ENCODE measurements at regions not wholly inside any gene's neighbourhood (a gene's known extent, or its start where the extent isn't known, plus 50 kb on each side); places are given as distances from the start of the nearest gene placed in this dataset.
"Not testable (repeated sequence)": the region's sequence is repeated elsewhere in the genome, so short reads cannot be mapped to it uniquely, and the experiment has no call there.

GRCh38 chr2:109677835-109678580 is 63.8 kb downstream of the SOWAHC start (continued):
- no peak for TF ChIP-seq RAD21 (IDR thresholded peaks at IDR 0.05; ENCODE audit: low read depth)
- TF ChIP-seq JUND (IDR thresholded peaks at IDR 0.05) = no peak
- no peak for TF ChIP-seq MAX (IDR thresholded peaks at IDR 0.05)
- no peak for TF ChIP-seq SIN3A (IDR thresholded peaks at IDR 0.05; ENCODE audit: low read depth)
- TF ChIP-seq CEBPB (IDR thresholded peaks at IDR 0.05; ENCODE audit: low read depth) = no peak

- RAD21 ChIA-PET (ENCODE audit: low non-redundant PET in 1 of 2, low total read pairs in 2 of 2, uncharacterized antibody in 2 of 2, unreplicated experiment in 2 of 2); H4K20me1 ChIP-seq (ENCODE audit: insufficient read depth); H2AFZ ChIP-seq (ENCODE audit: low read depth, low read length, poor library complexity, severe bottlenecking); CTCF ChIA-PET; H3K36me3 ChIP-seq (ENCODE audit: control insufficient read depth in 1 of 2, insufficient read depth in 2 of 2, low read length in 2 of 2); H3K4me1 ChIP-seq (ENCODE audit: control insufficient read depth in 1 of 2, insufficient read depth in 2 of 2, low read length in 2 of 2); H3K9me3 ChIP-seq (ENCODE audit: control insufficient read depth in 1 of 2, insufficient read depth in 1 of 2, low read depth in 1 of 2, low read length in 2 of 2); H3K9ac ChIP-seq (ENCODE audit: low read length); intact Hi-C loops (cut with micrococcal nuclease); H3K79me2 ChIP-seq (ENCODE audit: insufficient read depth, low read length); H3K9me2 ChIP-seq (ENCODE audit: insufficient read depth); H3K27me3 ChIP-seq (ENCODE audit: insufficient read depth, low read length); BruUV-seq (replicated peaks); POLR2A ChIA-PET; DNase-seq (ENCODE audit: low read depth, low spot score); H3K4me3 ChIP-seq (replicated peaks in 1 of 2; ENCODE audit: low read depth in 1 of 2, low read length in 2 of 2); H3K4me2 ChIP-seq (ENCODE audit: low read length); H3K27ac ChIP-seq (ENCODE audit: low read depth, low read length): not testable (repeated sequence)
- ATAC-seq = 0 out of 2 replicates have a peak, but pooled peaks have one; percentile 34
These were observed 64.6 kb downstream of the SOWAHC start for GRCh38 chr2:109678724-109679201.

GRCh38 chr2:109679225-109679624 is 65.1 kb downstream of the SOWAHC start:
- CTCF ChIA-PET = no interaction called here
- TF ChIP-seq POLR2A (IDR thresholded peaks at IDR 0.05; ENCODE audit: borderline replicate concordance, extremely low read depth, insufficient read depth, insufficient read length) (no peak), ZNF274 (IDR thresholded peaks at IDR 0.05; ENCODE audit: low read depth, low read length) (no peak), SRF (IDR thresholded peaks at IDR 0.05; ENCODE audit: low read depth) (no peak), YY1 (IDR thresholded peaks at IDR 0.05; ENCODE audit: extremely low read depth, insufficient replicate concordance, low read depth, low read length) (no peak), EGR1 (IDR thresholded peaks at IDR 0.05; ENCODE audit: low read depth) (no peak), CBX3 (IDR thresholded peaks at IDR 0.05; ENCODE audit: low read depth) (no peak), MAX (IDR thresholded peaks at IDR 0.05) (no peak), SIN3A (IDR thresholded peaks at IDR 0.05; ENCODE audit: low read depth) (no peak), TCF7L2 (IDR thresholded peaks at IDR 0.05; ENCODE audit: borderline replicate concordance, extremely low read depth, insufficient read depth, insufficient read length) (no peak), SP1 (IDR thresholded peaks at IDR 0.05; ENCODE audit: low read depth) (no peak), ZFX (IDR thresholded peaks at IDR 0.05) (no peak), EZH2phosphoT487 (IDR thresholded peaks at IDR 0.05; ENCODE audit: borderline replicate concordance) (no peak), EZH2 (IDR thresholded peaks at IDR 0.05) (no peak), CEBPB (IDR thresholded peaks at IDR 0.05; ENCODE audit: low read depth) (no peak), REST (IDR thresholded peaks at IDR 0.05; ENCODE audit: low read depth) (no peak)

More at GRCh38 chr2:109679225-109679624, 65.1 kb downstream of the SOWAHC start:
- H3K27me3 ChIP-seq (ENCODE audit: insufficient read depth, low read length) = no peaks in the 10 kb centered on the region
- H3K79me2 ChIP-seq (ENCODE audit: insufficient read depth, low read length) = no peaks in the 10 kb centered on the region
- POLR2A ChIA-PET = no interaction called here
- H2AFZ ChIP-seq (ENCODE audit: low read depth, low read length, poor library complexity, severe bottlenecking) = no peak overlapping the region
- DNase-seq (ENCODE audit: low read depth, low spot score) (no peak), ATAC-seq (no peak)
- BruUV-seq (replicated peaks) = no TSS peak
- no peaks in the 10 kb centered on the region for H3K36me3 ChIP-seq (ENCODE audit: control insufficient read depth in 1 of 2, insufficient read depth in 2 of 2, low read length in 2 of 2)
- H3K27ac ChIP-seq (ENCODE audit: low read depth, low read length) = no peak overlapping the region
- no peak overlapping the region for H3K9ac ChIP-seq (ENCODE audit: low read length)
- H4K20me1 ChIP-seq (ENCODE audit: insufficient read depth) = no peaks in the 10 kb centered on the region
- no peak overlapping the region for H3K4me3 ChIP-seq (replicated peaks in 1 of 2; ENCODE audit: low read depth in 1 of 2, low read length in 2 of 2)
- intact Hi-C loops (cut with micrococcal nuclease) = no loop called here
- RAD21 ChIA-PET (ENCODE audit: low non-redundant PET in 1 of 2, low total read pairs in 2 of 2, uncharacterized antibody in 2 of 2, unreplicated experiment in 2 of 2) = no interaction called here
- H3K9me2 ChIP-seq (ENCODE audit: insufficient read depth) = no peaks in the 10 kb centered on the region
- H3K4me1 ChIP-seq (ENCODE audit: control insufficient read depth in 1 of 2, insufficient read depth in 2 of 2, low read length in 2 of 2) = no peaks in the 10 kb centered on the region
- H3K9me3 ChIP-seq (ENCODE audit: control insufficient read depth in 1 of 2, insufficient read depth in 1 of 2, low read depth in 1 of 2, low read length in 2 of 2) = no peaks in the 10 kb centered on the region
- no peak overlapping the region for H3K4me2 ChIP-seq (ENCODE audit: low read length)
